ENCODE measurements at regions not wholly inside any gene's neighbourhood (a gene's known extent, or its start where the extent isn't known, plus 50 kb on each side); places are given as distances from the start of the nearest gene placed in this dataset.

DNA sequence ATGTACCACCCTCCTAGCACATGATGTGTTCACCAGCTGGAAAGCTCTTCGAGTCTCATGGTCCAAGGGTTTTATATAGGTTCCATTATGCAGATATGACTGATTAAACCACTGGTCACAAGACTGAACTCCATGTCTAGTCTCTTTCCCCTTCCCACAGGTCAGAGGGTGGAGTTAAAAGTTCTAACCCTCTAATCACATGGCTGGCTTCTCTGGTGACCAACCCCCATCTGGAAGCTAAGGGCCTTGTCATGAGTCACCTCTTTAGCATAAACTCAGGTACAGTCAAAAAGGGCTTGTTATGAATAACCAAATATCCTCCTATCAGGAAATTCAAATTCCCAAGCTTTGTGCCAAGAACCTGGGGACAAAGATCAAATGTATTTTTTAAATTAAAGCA, 52.0 kb upstream of the KLHL31 start:
- TF ChIP-seq, protein P1, sequence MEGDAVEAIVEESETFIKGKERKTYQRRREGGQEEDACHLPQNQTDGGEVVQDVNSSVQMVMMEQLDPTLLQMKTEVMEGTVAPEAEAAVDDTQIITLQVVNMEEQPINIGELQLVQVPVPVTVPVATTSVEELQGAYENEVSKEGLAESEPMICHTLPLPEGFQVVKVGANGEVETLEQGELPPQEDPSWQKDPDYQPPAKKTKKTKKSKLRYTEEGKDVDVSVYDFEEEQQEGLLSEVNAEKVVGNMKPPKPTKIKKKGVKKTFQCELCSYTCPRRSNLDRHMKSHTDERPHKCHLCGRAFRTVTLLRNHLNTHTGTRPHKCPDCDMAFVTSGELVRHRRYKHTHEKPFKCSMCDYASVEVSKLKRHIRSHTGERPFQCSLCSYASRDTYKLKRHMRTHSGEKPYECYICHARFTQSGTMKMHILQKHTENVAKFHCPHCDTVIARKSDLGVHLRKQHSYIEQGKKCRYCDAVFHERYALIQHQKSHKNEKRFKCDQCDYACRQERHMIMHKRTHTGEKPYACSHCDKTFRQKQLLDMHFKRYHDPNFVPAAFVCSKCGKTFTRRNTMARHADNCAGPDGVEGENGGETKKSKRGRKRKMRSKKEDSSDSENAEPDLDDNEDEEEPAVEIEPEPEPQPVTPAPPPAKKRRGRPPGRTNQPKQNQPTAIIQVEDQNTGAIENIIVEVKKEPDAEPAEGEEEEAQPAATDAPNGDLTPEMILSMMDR (IDR thresholded peaks at IDR 0.05; ENCODE audit: control extremely low read depth in 1 of 3, insufficient read depth in 1 of 3, low read depth in 1 of 3, low read length in 3 of 3): no peak
- no peak for TF ChIP-seq TAF1 (IDR thresholded peaks at IDR 0.05; ENCODE audit: low read depth, low read length)
- TF ChIP-seq EP300 (IDR thresholded peaks at IDR 0.05; ENCODE audit: borderline replicate concordance in 1 of 2, low read depth in 2 of 2, low read length in 2 of 2): no peak
- TF ChIP-seq POLR2A (IDR thresholded peaks at IDR 0.05; ENCODE audit: control extremely low read depth in 1 of 2, low read depth in 2 of 2, low read length in 2 of 2): no peak
- TF ChIP-seq CBX5 (IDR thresholded peaks at IDR 0.05; ENCODE audit: low read depth, low read length): no peak
- no peak for TF ChIP-seq POU5F1 (IDR thresholded peaks at IDR 0.05; ENCODE audit: low read depth, low read length)
- no peak for TF ChIP-seq NRF1 (IDR thresholded peaks at IDR 0.05; ENCODE audit: low read depth, low read length)
- TF ChIP-seq SP1 (IDR thresholded peaks at IDR 0.05; ENCODE audit: low read depth, low read length): no peak
- no peak for TF ChIP-seq CEBPB (IDR thresholded peaks at IDR 0.05; ENCODE audit: low read depth, low read length)
- TF ChIP-seq SUZ12 (IDR thresholded peaks at IDR 0.05; ENCODE audit: low read length): no peak
